NCI-H128 (cell line): ENCODE measurements at regions not wholly inside any gene's neighbourhood (a gene's known extent, or its start where the extent isn't known, plus 50 kb on each side); places are given as distances from the start of the nearest gene placed in this dataset.

Experiments
- DNase-seq: peaks from one replicate; lab custom pipeline; 2025; ENCODE audit not compliant: unreplicated experiment; lab: John Stamatoyannopoulos, UW

DNA sequence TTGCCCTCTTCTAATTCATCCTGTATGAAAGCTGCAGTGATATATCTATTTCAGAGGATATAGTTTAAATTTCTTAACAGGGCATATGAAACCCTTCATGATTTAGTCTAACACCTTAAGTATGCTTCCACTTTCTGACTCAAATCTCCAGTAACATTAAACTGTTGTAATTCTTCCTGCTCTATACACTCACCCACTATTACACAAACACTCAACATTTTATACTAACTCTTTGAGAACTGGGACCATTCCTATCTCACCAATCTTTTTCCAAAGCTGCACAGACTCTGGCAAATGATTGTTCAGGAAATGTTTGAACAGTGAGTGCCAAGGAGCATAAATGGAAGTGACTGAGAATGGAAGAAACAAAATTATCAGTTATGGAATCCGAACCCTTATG, 560.4 kb upstream of the DPPA4 start:
- no peak for DNase-seq

DNA sequence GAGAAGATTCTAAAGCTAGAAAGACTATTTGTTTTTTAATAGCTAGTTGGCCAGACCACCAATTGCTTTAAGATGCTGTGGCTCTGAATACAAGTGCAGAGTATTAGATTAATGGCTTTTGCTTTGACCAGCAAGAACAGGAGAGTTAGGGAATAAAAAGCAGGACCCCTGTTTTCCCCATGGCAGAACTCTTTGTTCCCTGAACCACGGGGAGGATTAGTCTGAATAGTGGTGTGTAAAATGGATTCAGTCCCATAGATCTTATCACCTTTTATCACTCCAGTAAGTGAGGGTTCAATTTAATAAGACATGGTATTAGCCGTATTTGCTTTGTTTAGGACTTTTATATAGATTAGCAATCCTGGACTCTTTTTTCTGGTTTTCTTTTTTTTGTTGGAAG, 562.6 kb upstream of the DPPA4 start:
- no peak for DNase-seq

DNA sequence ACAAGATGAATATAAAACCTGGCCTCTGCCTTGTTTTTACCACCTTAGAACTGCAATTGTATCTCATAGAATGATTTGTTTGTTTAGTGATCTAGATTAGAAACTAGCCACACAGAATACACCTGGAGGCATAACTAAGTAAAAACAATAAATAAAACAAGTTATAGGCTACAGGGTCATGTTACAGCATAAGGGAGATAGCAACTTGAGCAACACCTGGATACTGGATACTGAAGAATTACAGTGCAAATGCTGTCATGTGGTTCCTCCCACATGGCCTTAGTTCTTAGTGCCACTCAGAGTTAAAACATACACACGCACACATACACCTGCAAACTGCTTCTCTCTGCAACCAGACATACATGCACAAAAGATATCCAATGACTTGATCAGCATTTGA, 563.4 kb upstream of the DPPA4 start:
- DNase-seq: no peak

DNA sequence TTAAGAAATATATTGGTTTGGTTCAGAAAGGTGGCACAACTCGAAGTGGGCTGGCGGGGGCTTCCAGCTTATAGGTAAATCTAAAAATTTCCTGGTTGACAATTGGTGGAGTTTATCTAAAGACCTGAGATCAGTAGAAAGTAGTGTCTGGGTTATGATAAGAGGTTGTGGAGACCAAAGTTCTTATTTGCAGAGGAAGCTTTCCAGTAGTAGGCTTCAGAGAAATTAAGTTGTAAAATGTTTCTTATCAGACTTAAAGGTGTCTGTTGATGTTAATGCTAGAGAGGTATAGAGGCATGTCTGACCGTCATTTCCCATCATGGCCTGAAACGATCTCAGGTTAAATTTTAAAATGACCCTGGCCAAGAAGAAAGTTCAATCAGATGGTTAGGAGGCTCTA, 565.2 kb upstream of the DPPA4 start:
- no peak for DNase-seq

DNA sequence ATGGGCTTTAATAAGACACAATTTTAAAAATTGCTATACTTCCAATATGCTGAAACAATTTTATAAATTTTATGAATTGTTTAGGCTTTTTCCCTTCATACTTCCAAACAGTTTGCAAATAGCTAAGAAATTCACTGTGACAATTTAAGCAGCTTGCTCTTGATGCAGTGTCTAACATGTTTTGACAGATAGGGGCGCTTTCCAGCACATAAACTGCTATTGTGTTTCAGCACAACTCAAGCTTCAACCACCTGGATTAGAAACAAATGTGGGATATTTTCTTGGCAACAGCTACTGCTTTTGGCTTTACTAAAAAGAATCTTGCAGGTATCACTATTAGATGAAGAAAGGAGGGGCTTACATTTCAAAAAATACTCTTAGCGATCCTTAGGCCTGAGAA, 565.8 kb upstream of the DPPA4 start:
- DNase-seq: no peak

DNA sequence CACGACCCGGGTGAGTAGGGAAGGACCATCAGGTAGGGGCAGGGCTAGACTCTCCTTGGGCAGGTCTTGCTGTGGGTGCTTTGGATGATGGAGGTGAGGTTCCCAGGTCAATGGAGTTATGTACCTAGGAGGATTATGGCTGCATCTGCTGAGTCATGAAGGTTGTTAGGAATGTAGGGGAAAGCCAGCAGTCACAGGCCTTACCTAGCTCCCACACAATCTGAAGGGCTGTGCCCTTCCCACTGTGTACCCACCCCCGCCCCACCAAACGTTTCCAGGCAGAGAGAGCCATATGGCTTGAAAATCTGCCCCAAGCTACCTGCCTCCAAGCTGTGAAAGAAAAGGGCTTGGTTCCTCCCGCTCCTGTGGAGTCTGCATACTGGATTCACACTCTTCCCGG, 573.4 kb upstream of the DPPA4 start:
- no peak for DNase-seq

DNA sequence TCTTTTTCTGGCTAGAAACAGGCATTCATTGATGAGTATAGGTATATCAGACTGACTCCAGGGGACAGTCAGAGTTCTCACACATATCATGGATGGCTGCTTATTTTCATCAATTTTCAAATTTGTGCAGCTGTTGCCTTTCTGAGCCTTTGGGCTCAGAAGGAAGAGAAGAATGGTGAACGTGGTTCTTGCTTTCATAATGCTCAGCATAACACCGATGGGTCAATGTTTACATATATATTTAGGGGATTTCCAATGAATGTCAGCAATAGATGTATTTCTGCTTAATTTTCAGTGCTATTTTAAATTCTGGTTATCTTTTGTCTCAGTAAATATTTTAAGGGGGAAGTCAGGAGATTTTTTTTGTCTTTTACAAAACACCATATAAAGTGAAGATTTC, 581.4 kb upstream of the DPPA4 start:
- no peak for DNase-seq

DNA sequence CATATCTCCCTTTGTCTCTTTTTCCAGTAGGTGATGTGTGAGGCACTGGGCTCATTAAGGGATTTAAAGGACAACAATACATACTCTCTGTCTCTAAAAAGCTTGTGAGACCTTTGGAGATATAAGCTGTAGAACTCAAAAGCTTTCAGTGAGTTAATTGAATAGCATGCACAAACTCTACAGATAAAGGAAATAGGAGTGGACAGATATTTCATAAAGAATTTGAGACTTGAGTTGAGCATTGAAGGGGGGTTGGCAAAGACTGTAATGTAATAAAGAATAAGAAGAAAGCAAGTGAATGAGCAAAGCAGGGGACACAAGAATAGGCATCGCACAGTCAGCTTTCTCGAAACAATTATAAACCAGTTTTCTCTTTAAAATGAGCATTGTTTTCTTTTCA, 583.4 kb upstream of the DPPA4 start:
- no peak for DNase-seq

DNA sequence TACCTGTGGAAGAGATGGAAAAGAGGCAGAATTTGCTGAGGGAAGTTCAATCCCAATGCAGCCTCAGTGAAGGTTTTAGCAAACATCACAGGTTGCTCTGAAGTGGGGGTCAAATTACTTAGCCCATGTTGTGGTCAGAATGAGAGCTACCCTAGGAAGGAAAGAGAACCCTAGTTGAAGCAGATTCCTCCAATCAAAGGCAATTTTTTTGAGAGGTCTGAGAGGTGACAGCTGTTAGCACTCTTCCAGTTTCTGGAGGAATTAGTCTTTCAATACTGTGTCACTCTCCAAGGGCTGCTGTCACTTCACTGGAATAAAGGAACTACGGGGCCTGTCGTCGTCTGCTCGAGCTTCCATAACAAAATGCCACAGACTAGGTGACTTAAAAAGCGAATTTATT, 584.2 kb upstream of the DPPA4 start:
- no peak for DNase-seq

DNA sequence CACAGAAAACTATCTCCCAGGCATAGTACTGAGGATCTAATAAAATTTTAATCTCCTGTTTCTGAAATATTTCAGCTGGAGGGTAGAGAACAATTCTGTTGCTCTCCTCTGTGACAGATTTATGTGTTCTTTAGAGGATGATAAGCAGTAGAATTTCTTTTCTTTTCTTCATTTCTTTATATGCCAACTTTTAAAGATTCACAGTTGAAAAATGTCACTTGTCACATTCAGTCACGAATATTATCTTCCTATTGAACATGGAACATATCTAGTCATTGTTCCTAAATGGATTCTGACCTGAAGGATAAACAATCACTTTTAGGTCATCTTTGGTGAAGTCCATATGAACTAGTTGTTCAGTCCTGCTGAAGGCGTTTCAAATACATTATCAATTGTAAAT, 585.5 kb upstream of the DPPA4 start:
- DNase-seq: no peak

DNA sequence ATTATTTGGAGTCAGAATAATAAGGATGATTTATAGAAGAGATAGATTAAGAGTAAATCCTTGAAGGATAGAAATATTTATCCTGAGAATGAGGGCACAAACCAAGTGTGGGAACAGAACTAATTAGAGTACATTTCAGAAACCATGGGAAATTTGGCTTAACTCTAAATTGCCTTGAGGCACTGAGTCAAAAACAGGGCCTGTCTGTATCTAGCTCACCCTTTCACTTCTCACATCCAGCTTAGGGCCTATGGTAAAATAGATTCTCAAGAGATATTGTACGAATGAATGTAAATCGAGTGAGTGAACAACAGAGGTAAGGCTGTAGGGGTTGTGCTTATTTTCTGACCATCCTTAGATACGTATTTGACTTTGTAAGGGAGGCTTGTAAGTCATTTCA, 586.1 kb upstream of the DPPA4 start:
- DNase-seq: no peak

DNA sequence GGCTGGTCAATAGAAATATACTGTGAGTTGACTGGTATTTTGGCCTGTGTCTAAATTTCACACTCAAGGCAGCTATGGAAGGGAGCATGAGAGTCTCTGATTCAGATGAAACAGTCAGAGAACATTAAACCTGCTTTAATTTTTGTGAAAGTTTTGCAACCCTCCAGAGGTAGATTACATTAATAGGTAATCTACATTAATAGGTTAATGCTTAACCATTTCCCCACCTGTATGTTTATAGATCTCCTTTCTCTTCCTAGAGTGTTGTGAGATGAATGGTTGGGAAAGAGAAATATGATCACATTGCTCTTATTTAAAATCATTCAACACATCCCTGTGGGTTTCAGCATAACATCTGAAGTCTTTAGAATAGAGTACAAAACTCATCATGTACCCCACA, 586.9 kb upstream of the DPPA4 start:
- DNase-seq: no peak

DNA sequence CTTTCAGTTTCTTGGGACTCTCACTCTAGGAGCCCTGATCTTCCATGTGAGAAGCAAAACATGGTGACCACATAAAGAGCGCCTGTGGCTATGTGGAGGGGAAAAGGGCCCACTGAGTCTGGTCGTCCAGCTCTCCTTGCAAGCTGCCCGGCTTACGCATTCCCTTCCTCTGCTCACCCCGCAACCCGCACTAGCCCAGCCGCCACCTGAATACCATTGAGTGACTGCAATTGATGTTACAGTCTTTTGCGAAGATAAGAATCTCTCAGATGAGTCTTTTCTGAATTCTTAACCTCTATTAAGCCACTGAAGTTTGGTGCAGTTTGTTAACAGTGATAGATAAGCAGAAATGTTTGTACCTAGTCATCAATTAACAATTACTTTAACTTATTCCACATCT, 589.0 kb upstream of the DPPA4 start:
- no peak for DNase-seq

DNA sequence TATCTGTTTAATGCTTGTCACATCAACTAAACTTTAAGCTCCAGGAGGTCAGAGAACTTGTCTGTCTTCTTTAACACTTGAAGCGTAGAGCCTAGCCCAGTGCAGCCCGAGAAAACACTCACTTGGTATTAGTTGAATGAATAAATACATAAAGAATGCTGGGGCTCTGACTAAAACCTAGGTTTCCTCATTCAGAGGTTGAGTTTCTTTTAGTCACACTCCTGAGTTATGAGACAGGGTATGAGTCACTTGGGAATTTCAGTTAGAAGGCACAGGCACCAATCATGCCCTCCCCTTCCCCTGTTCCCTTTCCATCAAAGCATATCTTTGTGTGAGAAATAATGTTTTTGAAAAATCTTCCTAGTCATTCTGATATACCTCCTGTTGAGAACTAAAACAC, 589.8 kb upstream of the DPPA4 start:
- no peak for DNase-seq

DNA sequence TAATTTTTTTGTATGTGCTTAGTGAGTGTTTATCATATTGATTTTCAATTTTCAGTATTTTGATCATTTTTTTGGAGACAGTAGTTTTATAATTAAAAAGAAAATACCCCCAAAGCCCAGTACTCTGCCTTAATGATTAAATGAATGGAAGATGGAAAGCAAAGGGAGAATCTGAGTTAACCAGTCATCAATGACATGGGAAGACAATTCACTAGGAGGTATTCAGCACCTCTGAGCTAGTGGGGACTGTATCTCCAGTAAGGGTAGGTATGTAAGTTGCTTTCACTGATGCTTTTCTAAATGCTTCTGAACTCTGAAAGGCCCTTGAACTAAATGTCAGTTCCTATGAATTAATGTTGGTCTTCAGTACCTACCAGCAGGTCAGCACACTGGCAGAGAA, 590.4 kb upstream of the DPPA4 start:
- DNase-seq: no peak

DNA sequence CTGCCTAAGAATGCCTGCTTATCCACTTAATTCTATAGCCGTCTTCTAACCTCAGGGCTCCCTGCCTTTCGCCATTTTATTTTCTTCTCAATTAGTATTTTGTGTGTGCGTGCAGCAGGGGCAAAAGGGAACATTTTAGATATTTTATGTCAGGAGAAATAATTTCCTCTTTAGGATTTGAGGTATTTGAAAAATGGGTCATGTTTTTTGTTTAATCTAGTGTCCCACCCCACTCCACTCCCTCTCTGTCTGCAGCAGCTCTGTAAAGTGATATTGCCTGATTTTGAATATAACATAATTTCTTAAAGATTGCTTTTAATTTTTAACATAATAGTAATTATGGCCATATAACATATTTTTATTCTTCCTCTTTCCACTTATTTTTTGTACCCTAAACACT, 593.2 kb upstream of the DPPA4 start:
- no peak for DNase-seq

DNA sequence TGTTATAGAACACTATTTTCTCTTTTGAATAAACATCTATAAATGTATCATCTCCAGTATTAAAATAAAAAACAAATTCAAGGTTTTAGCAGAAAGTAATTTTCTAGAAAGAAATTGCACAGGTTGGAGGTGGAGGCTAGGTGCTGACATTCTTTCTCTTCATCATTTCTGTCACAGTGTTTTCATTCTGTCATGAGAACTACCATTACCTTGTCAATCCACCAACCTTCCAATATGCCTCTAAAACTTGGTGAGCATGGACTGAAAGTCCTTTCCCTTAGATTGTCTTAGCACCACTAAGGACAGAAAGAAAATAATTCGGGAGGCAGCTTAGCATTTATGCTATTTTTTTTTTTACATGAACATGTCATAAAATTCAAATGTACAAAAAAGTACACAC, 596.2 kb upstream of the DPPA4 start:
- DNase-seq: no peak

DNA sequence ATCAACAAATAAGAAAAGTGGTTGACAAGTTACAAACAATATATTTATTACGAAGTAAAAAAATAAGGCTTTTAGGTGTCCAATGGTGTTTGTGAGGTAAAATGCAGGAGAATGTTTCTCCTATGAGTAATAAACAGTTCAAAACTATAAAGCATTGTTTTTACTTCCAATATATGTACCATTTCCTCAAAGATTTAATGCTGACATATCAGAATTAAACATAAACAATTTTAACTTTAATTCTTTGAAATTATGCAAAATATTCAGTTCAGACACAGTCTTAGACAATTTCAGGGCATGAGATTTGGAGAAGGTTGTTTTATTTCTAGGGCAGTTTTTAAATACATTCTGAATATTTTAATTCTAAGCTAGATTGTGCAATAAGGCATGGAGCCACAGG, 602.5 kb upstream of the DPPA4 start:
- no peak for DNase-seq

DNA sequence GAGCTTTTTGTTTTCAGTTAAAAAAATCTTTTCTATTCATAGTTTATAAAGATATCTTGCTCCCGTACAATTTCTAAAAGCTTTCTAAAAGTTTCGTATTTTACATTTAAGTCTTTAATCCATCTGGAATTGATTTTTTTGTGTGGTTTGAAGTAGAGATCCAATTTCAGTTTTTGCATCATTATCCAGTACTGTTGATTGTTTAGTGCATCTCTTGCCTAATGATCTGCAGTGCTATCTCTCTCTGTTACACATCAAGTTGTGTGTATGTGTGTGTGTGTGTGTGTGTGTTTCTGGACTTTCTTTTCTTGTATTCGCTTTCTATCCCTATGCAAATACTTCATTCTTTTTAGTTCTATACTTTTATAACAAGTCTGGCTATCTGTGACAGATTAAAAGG, 605.8 kb upstream of the DPPA4 start:
- no peak for DNase-seq

DNA sequence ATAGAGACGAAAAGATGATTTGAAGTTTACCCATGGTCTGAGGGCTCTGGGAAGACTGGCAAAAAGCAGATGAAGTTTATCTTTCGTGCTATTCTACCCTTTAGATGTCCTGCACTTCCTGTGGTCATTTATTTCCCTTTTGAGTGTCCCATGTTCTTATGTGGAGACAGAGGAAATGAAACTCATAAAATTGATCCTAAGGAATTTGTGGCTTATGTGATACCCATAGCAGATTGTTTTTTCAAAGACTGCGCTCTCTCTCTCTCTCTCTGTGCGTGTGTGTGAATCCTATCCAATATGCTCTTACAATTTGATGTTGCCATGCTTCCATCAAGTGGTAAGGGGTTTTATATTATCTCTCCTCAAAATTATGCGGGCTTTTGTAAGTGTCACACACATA, 607.5 kb upstream of the DPPA4 start:
- DNase-seq: no peak

DNA sequence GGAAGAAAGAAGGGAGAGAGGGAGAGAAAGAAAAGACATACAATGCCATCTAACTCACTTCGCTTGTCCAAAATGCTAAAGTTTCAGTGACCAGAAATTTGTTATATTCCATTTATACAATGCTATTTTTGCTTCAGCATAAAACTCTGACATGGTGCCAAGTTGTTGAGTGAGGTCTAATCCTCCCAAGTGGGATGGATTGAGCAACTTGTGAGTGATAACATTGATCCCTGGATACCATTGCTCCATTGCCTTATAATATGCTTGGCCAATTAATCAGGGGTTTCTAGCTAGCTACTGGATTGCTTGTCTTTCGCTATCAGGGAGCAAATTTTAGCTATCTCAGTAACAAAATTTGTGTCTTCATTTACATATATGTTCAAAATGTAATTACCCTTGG, 615.6 kb upstream of the DPPA4 start:
- no peak for DNase-seq

DNA sequence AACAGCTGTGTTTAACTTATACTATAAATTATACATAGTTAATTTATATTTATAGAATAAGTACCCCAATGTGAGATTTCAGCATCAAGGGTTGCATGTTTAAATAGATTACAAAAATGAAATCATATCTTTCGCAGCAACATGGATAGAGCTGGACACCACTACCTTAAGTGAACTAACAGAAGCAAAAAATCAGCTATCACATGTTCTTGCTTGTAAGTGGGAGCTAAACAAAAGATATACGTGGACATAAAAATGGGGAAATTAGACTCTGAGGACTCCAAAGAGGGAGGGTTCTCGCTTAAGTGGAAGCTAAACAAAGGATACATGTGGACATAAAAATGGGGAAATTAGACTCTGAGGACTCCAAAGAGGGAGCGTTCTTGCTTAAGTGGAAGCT, 626.5 kb upstream of the DPPA4 start:
- DNase-seq: no peak

DNA sequence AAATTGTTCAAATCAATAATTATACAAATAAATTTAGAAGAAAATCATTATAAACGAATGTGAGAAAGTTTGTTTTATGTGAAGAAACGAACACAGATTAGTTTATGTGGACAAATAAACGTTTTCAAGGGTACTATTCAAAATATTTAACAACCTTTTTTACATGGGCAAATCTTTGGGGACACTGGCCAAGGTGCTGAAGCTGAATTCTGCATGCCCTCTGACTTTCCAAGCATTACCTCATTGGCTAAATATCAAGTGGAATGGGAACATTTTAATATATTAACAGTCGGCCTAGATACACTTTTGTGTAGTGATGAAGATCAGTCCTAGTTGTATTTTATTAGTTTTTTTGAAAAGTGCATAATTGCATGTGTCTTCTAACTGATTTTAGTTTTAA, 636.4 kb upstream of the DPPA4 start:
- no peak for DNase-seq

DNA sequence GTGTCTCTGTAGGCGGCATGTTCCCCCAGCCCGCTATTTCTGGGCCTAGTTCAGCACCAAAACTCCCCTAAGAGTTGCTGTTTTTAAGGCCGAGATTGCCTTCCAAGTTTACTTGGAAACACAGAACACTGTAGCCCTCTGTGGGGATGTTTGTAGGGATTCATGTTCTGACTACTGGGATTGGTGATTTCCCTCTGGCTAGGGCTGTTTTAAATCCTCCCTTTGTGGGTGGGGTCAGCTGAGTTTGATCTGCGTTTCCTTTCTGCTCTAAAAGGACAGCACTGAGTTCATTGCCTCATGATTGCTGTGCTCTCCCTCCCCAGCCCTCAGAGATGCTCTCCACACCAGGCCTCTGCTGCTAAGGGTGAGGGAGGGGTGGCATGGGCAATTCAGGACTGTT, 640.6 kb upstream of the DPPA4 start:
- no peak for DNase-seq
